HCT116 (cell line): ENCODE measurements at regions not wholly inside any gene's neighbourhood (a gene's known extent, or its start where the extent isn't known, plus 50 kb on each side); places are given as distances from the start of the nearest gene placed in this dataset.

Experiments used
- ATAC-seq: fragments of 200-7000 bp; cut with Tn5 transposase; 2 replicates; pipeline ENCODE4 v1.9.1; 2020; ENCODE audit warnings: mild to moderate bottlenecking, moderate library complexity
- BruUV-seq: library from RNA; stranded (reverse); fragments of 400-500 nt; replicated peaks from 2 replicates; lab custom pipeline; 2021; lab: Mats Ljungman, UMichigan
- CTCF ChIA-PET: fragments of 300-600 bp; sonication (Branson Sonifier 250); formaldehyde crosslinking; loops from one replicate; lab custom pipeline; 2021; ENCODE audit warnings: antibody characterized with exemption; lab: Charles Lee
- POLR2A ChIA-PET: fragments of 300-600, 350-600 bp; sonication (Branson Sonifier 250); formaldehyde crosslinking; loops from one replicate; lab custom pipeline; 2021; ENCODE audit warnings: antibody characterized with exemption; lab: Charles Lee
- RAD21 ChIA-PET, 2 experiments: fragments of 300-600 bp; sonication (Branson Sonifier 250); formaldehyde crosslinking; loops; one replicate each; lab custom pipeline; 2023; ENCODE audit warnings: low total read pairs in 2 of 2; ENCODE audit not compliant: uncharacterized antibody in 2 of 2, unreplicated experiment in 2 of 2, low non-redundant PET in 1 of 2; lab: Charles Lee
- DNase-seq: peaks from one replicate; pipeline ENCODE4 v3.0.0-alpha.2; 2010; ENCODE audit warnings: low read depth, low spot score
- H2AFZ ChIP-seq: fragments of 200-600 bp; shearing (Covaris generic), sonication (generic); 2 replicates; pipeline ENCODE4 v1.6.1; 2017; ENCODE audit warnings: low read depth, mixed run types, mixed read lengths, antibody characterized with exemption, low read length; ENCODE audit not compliant: poor library complexity, severe bottlenecking
- H3K27ac ChIP-seq: 2 replicates; pipeline ENCODE4 v1.5.1; 2012; ENCODE audit warnings: low read depth, low read length
- H3K27me3 ChIP-seq: fragments of 200-600 bp; sonication (generic); 2 replicates; pipeline ENCODE4 v1.6.1; 2016; ENCODE audit warnings: mixed run types, low read length, mixed read lengths; ENCODE audit not compliant: insufficient read depth
- H3K36me3 ChIP-seq, 2 experiments: fragments of 200-500 bp in 1 of 2; fragments of 200-600 bp in 1 of 2; sonication (Bioruptor generic) in 1 of 2; sonication (generic) in 1 of 2; 2 replicates each; pipeline versions ENCODE4 v1.5.1 to v1.6.1; 2014 to 2016; ENCODE audit warnings: low read length in 2 of 2, inconsistent platforms in 1 of 2, mixed read lengths in 1 of 2, mixed run types in 1 of 2; ENCODE audit not compliant: insufficient read depth in 2 of 2, control insufficient read depth in 1 of 2
- H3K4me1 ChIP-seq, 2 experiments: fragments of 200-600 bp in 1 of 2; sonication (generic) in 1 of 2; 2 replicates each; pipeline versions ENCODE4 v1.5.1 to v1.6.1; 2012 to 2017; ENCODE audit warnings: low read length in 2 of 2, inconsistent platforms in 1 of 2, mild to moderate bottlenecking in 1 of 2, mixed read lengths in 1 of 2, mixed run types in 1 of 2, moderate library complexity in 1 of 2; ENCODE audit not compliant: insufficient read depth in 2 of 2, control insufficient read depth in 1 of 2
- H3K4me2 ChIP-seq: fragments of 200-600 bp; sonication (generic); 2 replicates; pipeline ENCODE4 v1.6.1; 2017; ENCODE audit warnings: mixed run types, low read length, mixed read lengths
- H3K4me3 ChIP-seq, 2 experiments: fragments of 200-600 bp in 1 of 2; sonication (generic) in 1 of 2; replicated peaks in 1 of 2; 2 replicates each; pipeline ENCODE4 v1.5.1; 2011 to 2016; ENCODE audit warnings: low read length in 2 of 2, control low read depth in 1 of 2, low read depth in 1 of 2, mild to moderate bottlenecking in 1 of 2, mixed read lengths in 1 of 2, mixed run types in 1 of 2
- H3K79me2 ChIP-seq: fragments of 200-600 bp; sonication (generic); 2 replicates; pipeline ENCODE4 v1.6.1; 2017; ENCODE audit warnings: mild to moderate bottlenecking, mixed run types, low read length, moderate library complexity, mixed read lengths; ENCODE audit not compliant: insufficient read depth
- H3K9ac ChIP-seq: fragments of 200-600 bp; sonication (generic); 2 replicates; pipeline ENCODE4 v1.6.1; 2016; ENCODE audit warnings: low read length, mixed read lengths
- H3K9me2 ChIP-seq: fragments of 200-600 bp; sonication (generic), shearing (Covaris generic); 2 replicates; pipeline ENCODE4 v1.6.1; 2017; ENCODE audit warnings: mixed run types, mild to moderate bottlenecking, moderate library complexity; ENCODE audit not compliant: insufficient read depth
- H3K9me3 ChIP-seq, 2 experiments: fragments of 200-500 bp in 1 of 2; fragments of 200-600 bp in 1 of 2; sonication (Bioruptor generic) in 1 of 2; sonication (generic) in 1 of 2; 2 replicates each; pipeline ENCODE4 v1.6.1; 2014 to 2017; ENCODE audit warnings: low read length in 2 of 2, mixed read lengths in 2 of 2, inconsistent platforms in 1 of 2, low read depth in 1 of 2, mild to moderate bottlenecking in 1 of 2, mixed run types in 1 of 2, moderate library complexity in 1 of 2; ENCODE audit not compliant: control insufficient read depth in 1 of 2, insufficient read depth in 1 of 2
- H4K20me1 ChIP-seq: fragments of 200-600 bp; sonication (generic), shearing (Covaris generic); 2 replicates; pipeline ENCODE4 v1.6.1; 2017; ENCODE audit warnings: mixed run types, mild to moderate bottlenecking, moderate library complexity; ENCODE audit not compliant: insufficient read depth
- CBX3 ChIP-seq: IDR thresholded peaks from 2 replicates; pipeline ENCODE4 v1.6.1; 2012; ENCODE audit warnings: low read depth
- CEBPB ChIP-seq: IDR thresholded peaks from 2 replicates; pipeline ENCODE4 v1.6.1; 2012; ENCODE audit warnings: low read depth
- EGR1 ChIP-seq: IDR thresholded peaks from 2 replicates; pipeline ENCODE4 v1.6.1; 2012; ENCODE audit warnings: low read depth
- EZH2phosphoT487 ChIP-seq: fragments of 200-600 bp; IDR thresholded peaks from 2 replicates; pipeline ENCODE4 v1.6.1; 2018; ENCODE audit warnings: antibody characterized with exemption, borderline replicate concordance
- MAX ChIP-seq: IDR thresholded peaks from 2 replicates; pipeline ENCODE4 v1.6.1; 2012
- SRF ChIP-seq: IDR thresholded peaks from 2 replicates; pipeline ENCODE4 v1.6.1; 2012; ENCODE audit warnings: low read depth
- ZNF274 ChIP-seq: fragments of 200-500 bp; sonication (Bioruptor generic); IDR thresholded peaks from 2 replicates; pipeline ENCODE4 v1.6.1; 2014; ENCODE audit warnings: mild to moderate bottlenecking, low read depth, low read length, inconsistent platforms
- intact Hi-C: fragments of 100-400 bp; cut with micrococcal nuclease; formaldehyde crosslinking; loops from 2 replicates; pipeline ENCODE4 v1.10.0; 2022
- TF ChIP-seq, protein P1 (sequence below): IDR thresholded peaks from 2 replicates; pipeline ENCODE4 v1.6.1; 2012; ENCODE audit warnings: low read depth

DNA sequence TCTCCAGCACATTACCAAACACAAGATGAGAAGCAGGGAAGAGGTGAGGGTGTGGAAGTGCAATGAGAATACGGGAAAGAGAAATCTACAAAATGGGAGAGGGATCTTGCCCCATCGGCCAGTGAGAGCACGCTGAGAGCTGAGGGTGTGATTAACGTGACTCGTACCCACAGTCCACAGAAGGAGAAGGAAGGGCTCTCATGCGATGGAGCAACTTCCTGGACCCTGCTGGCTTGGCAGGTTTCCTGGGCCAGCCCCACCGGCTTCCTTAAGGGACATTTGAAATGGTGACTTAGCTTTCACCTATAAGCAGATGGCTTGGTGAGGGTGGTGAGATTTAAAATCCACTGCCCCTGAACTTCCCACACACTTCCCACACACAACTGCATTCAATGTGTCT, 740.1 kb downstream of the UQCRFS1 start:
- Histone ChIP-seq H3K9me2 (no peaks in the 10 kb centered on the region), H2AFZ (no peak overlapping the region), H3K27me3 (no peaks in the 10 kb centered on the region), H3K9ac (no peak overlapping the region), H3K4me2 (no peak overlapping the region), H3K4me1 (no peaks in the 10 kb centered on the region), H3K27ac (no peak overlapping the region), H3K79me2 (no peaks in the 10 kb centered on the region), H4K20me1 (no peaks in the 10 kb centered on the region), H3K4me3 (no peak overlapping the region), H3K36me3 (no peaks in the 10 kb centered on the region), H3K9me3 (peaks cover 4 to 28% of the 10 kb centered on the region in 2 experiments; a peak in 2 of 4 replicates)
- ChIA-PET CTCF (no interaction called here), RAD21 (no interaction called here), POLR2A (no interaction called here)
- BruUV-seq: no TSS peak
- DNase-seq (no peak), ATAC-seq (no peak)
- TF ChIP-seq CBX3: no peak
- TF ChIP-seq SRF: no peak
- no peak for TF ChIP-seq EGR1
- TF ChIP-seq CEBPB: no peak
- TF ChIP-seq EZH2phosphoT487: no peak
- TF ChIP-seq, protein P1, sequence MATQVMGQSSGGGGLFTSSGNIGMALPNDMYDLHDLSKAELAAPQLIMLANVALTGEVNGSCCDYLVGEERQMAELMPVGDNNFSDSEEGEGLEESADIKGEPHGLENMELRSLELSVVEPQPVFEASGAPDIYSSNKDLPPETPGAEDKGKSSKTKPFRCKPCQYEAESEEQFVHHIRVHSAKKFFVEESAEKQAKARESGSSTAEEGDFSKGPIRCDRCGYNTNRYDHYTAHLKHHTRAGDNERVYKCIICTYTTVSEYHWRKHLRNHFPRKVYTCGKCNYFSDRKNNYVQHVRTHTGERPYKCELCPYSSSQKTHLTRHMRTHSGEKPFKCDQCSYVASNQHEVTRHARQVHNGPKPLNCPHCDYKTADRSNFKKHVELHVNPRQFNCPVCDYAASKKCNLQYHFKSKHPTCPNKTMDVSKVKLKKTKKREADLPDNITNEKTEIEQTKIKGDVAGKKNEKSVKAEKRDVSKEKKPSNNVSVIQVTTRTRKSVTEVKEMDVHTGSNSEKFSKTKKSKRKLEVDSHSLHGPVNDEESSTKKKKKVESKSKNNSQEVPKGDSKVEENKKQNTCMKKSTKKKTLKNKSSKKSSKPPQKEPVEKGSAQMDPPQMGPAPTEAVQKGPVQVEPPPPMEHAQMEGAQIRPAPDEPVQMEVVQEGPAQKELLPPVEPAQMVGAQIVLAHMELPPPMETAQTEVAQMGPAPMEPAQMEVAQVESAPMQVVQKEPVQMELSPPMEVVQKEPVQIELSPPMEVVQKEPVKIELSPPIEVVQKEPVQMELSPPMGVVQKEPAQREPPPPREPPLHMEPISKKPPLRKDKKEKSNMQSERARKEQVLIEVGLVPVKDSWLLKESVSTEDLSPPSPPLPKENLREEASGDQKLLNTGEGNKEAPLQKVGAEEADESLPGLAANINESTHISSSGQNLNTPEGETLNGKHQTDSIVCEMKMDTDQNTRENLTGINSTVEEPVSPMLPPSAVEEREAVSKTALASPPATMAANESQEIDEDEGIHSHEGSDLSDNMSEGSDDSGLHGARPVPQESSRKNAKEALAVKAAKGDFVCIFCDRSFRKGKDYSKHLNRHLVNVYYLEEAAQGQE: no peak
- TF ChIP-seq ZNF274: no peak
- no peak for TF ChIP-seq MAX
- intact Hi-C loops: no loop called here
